GM19452 (cell line): ENCODE measurements at regions not wholly inside any gene's neighbourhood (a gene's known extent, or its start where the extent isn't known, plus 50 kb on each side); places are given as distances from the start of the nearest gene placed in this dataset.
"Not testable (repeated sequence)": the region's sequence is repeated elsewhere in the genome, so short reads cannot be mapped to it uniquely, and the experiment has no call there.

Source experiments
- ATAC-seq: cut with Tn5 transposase; IDR thresholded peaks from one replicate; pipeline ENCODE4 v1.9.1; 2021; ENCODE audit not compliant: unreplicated experiment

GRCh38 chr1:114270718-114271117, 117.0 kb upstream of the SYT6 start:
- no peak for ATAC-seq

- ATAC-seq: no peak
These were observed 116.6 kb upstream of the SYT6 start for GRCh38 chr1:114270282-114270681.

- no peak for ATAC-seq
These were observed 115.9 kb upstream of the SYT6 start for GRCh38 chr1:114269539-114269938.

GRCh38 chr1:114263343-114263742, 109.7 kb upstream of the SYT6 start:
- peak; percentile 98 for ATAC-seq

GRCh38 chr1:114262337-114262736, 108.7 kb upstream of the SYT6 start:
- ATAC-seq: no peak

- no peak for ATAC-seq
These were observed 107.3 kb upstream of the SYT6 start for GRCh38 chr1:114260805-114261484.

- no peak for ATAC-seq
These were observed 106.0 kb upstream of the SYT6 start for GRCh38 chr1:114259511-114260160.

GRCh38 chr1:114258633-114259032, 105.0 kb upstream of the SYT6 start:
- no peak for ATAC-seq

GRCh38 chr1:114258074-114258473, 104.4 kb upstream of the SYT6 start:
- ATAC-seq: no peak

GRCh38 chr1:114257554-114257953, 103.9 kb upstream of the SYT6 start:
- ATAC-seq: no peak

GRCh38 chr1:114253900-114254299, 100.2 kb upstream of the SYT6 start:
- no peak for ATAC-seq

GRCh38 chr1:114251573-114251939, 97.9 kb upstream of the SYT6 start:
- ATAC-seq: no peak

- no peak for ATAC-seq
These were observed 97.3 kb upstream of the SYT6 start for GRCh38 chr1:114250683-114251572.

- no peak for ATAC-seq
These were observed 96.0 kb upstream of the SYT6 start for GRCh38 chr1:114249691-114250090.

GRCh38 chr1:114248162-114248561, 94.5 kb upstream of the SYT6 start:
- ATAC-seq: no peak

- not testable (repeated sequence) for ATAC-seq
These were observed 89.0 kb upstream of the SYT6 start for GRCh38 chr1:114242531-114243210.

- no peak for ATAC-seq
These were observed 84.4 kb upstream of the SYT6 start for GRCh38 chr1:114238053-114238452.

GRCh38 chr1:114236517-114236916, 82.8 kb upstream of the SYT6 start:
- no peak for ATAC-seq

- ATAC-seq: no peak
These were observed 82.3 kb upstream of the SYT6 start for GRCh38 chr1:114235960-114236359.

- ATAC-seq: no peak
These were observed 81.6 kb upstream of the SYT6 start for GRCh38 chr1:114235281-114235680.

- ATAC-seq: no peak
These were observed 80.9 kb upstream of the SYT6 start for GRCh38 chr1:114234408-114235124.
